GM18508 (cell line): ENCODE measurements at regions not wholly inside any gene's neighbourhood (a gene's known extent, or its start where the extent isn't known, plus 50 kb on each side); places are given as distances from the start of the nearest gene placed in this dataset.
"Not testable (repeated sequence)": the region's sequence is repeated elsewhere in the genome, so short reads cannot be mapped to it uniquely, and the experiment has no call there.

ENCODE experiments used
- ATAC-seq: cut with Tn5 transposase; IDR thresholded peaks from one replicate; pipeline ENCODE4 v1.9.1; 2021; ENCODE audit warnings: moderate number of reproducible peaks; ENCODE audit not compliant: insufficient read depth, unreplicated experiment

DNA sequence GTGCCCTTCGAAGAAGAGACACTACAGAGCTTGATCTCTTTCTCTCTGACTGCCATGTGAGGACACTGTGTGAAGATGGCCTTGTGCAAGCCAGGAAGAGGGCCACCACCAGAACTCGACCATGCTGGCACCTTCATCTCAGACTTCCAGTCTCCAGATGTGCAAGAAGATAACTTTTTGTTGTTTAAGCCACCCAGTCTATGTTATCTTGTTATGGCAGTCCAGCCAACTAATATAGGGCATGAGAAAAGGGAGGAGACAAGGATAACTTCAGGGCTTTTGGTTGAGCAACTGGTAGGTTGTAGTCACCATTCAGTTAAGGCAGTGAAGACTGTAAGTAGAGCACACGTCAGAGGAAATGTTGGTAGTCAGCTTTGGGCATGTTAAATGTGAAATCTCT lies 515.5 kb downstream of the CSNK1G3 start:
- no peak for ATAC-seq

DNA sequence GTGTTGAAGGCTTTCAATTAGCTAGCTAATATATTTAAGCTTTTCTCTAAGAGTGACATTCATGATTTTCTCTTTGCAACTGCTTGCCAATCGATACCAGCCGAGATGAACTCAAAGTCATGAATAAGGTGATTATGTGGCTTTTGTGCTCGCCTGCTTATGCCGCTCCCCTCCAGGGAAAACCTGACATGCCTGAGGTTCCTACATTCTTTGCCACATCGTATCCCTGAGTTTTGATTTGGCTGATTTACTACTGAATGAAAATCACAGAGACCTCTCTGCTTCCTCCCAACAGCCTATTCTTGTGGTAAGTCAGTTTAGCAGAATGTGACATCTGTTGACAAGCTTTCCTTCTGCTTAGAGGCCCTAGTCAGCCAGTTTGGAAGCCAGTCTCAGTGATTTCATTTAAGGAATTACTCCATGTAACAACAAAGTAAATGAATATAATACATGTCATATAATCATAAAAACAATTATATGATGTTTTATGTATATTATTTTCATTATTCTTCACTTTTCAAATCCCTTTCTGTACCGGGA lies 513.4 kb downstream of the CSNK1G3 start:
- no peak for ATAC-seq

DNA sequence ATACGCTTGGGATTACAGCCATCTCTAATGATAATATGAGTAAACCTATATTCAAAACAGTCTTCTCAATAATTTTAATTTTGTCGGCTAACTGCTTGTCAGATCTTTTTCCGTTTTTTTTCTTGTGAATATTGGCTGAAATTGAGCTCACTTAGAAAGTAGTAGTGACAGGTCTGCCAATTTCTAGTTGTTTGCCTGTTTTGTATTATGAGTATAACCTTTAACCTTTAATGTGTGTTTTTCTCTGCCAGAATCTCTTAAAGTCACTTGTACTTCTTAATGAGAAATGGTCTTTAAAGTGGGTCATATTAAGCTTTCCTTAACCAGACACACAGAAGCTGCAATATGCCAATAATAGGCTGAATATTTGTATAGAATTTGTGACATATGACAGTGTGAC lies 511.0 kb downstream of the CSNK1G3 start:
- no peak for ATAC-seq

DNA sequence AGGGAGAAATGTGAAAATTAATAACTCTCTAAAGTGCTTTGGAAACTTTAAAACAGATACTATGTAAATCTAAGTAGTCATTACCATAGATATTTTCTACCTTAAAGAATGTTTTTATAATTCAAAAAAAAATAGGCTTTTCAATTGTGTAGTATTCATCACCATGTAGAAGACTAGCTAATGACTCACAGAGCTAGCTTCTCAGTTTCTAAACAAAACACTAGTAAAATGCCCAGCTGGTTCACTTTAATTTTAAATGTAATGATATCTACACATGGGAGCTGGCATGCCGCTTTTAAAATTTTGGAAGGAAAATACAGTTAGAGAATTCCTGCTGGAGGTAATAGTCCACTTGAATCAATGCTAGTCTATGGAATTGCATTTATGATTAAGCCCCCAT lies 509.8 kb downstream of the CSNK1G3 start:
- no peak for ATAC-seq

DNA sequence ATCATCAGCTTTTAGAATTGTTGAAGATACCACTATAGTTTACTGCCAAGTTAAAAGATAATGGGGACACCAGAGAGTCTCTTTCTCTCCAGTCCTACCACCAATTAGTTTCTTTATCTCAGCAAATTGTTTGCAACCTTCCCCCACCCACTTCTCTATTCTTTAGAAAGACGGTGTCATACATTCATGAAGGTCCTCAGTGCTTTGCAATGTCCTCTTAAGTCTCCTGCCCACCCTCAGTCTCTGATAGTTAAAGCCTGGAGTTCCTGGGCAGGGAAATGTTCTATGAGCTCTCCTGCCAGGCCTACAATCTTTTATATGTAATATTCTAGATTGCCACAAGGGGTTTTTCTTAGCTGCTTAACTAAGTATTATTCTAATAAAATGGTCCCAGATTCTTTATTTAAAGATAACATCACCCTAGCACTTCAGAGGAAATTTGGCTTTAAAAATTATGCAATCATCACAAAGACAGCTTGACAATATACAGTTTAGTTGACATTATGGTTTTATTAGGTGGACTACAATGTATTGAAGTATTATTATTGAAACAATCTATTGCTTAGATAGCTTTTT lies 509.2 kb downstream of the CSNK1G3 start:
- no peak for ATAC-seq

DNA sequence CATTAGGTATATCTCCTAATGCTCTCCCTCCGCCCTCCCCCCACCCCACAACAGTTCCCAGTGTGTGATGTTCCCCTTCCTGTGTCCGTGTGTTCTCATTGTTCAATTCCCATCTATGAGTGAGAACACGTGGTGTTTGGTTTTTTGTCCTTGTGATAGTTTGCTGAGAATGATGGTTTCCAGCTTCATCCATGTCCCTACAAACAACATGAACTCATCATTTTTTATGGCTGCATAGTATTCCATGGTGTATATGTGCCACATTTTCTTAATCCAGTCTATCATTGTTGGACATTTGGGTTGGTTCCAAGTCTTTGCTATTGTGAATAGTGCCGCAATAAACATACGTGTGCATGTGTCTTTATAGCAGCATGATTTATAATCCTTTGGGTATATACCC lies 505.3 kb downstream of the CSNK1G3 start:
- not testable (repeated sequence) for ATAC-seq

DNA sequence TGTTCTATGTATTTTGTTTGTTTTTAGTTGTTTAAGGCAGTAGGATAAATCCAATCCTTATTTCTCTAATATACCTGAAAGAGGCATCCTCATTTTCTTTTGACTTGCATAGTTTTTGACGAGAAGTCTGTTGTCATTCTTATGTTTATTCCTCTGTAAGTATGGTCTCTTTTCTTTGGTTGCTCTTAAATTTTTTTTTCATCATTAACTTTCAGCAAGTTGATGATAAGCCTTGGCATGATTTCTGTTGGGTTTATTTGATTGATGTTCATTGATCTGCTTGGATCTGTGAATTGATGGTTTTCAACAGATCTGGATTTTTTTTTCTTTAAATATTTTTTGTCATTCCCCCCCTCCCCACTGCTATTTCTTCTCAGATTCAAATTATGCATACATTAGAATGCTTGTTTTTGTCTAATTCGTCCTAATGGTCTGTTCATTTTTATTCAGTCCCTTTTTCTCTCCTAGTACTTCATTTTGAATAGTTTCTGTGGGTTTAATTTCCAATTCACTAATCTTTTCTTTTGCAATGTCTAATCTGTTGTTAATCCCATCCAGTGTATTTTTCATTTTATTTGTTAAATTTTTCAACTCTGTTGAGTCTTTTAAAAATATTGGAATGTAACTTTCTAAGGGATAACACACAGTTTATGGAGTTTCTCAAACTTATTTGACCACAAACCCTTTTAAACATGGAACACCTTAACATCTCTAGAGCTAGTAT lies 495.9 kb downstream of the CSNK1G3 start:
- ATAC-seq: no peak

DNA sequence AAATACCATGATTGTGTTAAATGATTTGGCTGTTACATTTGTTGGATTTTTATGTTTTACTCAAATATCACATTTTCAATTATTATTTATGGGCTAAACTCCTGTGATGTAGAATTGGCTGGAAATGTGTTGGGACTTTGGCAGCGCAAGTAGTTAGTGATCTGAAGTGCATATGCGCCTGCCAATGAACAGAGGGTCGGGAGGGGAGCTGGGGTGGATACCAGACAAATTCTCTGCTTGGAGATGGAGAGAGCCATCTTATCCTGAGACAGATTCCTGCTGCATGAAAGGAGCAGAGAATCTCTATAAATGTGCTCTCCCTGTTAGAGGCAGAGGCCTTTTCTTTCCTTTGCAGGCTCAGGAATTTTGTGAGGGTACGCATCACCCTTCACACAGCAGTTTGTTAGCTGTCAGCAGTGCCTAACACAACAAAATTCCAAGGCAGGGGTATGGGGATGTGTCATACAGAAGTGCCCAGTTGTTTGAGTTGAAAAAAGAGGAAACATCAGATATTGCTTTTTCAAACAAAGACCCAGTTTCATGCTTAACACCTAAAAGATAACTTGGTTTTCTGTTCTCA lies 489.1 kb downstream of the CSNK1G3 start:
- no peak for ATAC-seq

DNA sequence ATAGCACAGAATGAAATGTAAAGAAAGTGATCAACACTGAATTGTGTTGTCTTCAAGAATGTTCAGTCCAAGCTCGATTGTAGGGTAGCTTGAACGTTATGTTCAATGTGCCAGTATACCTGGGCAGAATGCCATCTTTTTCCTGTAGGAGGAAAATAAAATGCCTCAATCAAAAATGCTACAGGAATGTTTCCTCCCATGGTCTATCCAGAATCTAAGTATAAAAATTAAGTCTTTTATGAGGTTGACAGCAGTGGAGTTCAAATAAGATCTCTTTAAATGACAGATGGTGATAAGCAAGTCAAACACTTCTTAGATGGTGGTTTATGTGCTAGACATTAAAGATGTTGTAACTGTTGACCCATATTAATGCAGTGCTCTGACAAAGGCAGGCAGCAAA lies 488.6 kb downstream of the CSNK1G3 start:
- ATAC-seq: no peak

DNA sequence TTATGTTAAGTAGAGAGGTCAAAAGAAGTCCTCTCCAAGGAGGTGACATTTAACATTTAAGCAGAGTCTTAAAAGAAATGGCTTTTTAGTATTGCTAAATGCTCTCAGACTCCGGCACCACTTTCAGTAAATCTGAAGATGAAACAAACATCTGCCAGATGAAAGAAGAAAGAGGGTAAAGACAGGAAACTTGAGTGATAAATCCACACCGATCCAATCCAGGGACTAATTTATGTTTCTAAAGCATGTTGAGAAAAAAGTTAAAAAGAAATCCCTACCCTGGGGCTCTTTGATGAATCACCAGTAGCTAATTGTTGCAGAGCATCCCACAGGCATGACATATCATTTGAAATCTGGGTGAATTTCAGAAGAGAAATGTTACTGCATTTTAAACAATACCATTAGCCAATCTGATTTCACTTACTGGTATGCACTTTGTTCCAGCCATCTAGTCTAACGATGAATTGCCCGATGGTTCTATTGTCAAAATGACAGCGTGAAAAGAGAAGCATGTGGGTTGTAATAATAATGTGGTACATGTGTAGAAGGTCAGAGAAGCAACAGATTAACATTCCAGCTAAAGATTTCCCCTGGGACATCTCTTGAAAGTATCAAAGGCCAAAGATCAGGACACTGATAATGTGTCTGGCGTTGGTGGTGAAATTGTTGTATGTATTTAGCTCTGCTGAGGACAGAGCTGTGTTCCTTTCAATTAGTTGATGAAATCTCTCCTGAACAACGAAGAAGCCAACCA lies 485.7 kb downstream of the CSNK1G3 start:
- no peak for ATAC-seq

DNA sequence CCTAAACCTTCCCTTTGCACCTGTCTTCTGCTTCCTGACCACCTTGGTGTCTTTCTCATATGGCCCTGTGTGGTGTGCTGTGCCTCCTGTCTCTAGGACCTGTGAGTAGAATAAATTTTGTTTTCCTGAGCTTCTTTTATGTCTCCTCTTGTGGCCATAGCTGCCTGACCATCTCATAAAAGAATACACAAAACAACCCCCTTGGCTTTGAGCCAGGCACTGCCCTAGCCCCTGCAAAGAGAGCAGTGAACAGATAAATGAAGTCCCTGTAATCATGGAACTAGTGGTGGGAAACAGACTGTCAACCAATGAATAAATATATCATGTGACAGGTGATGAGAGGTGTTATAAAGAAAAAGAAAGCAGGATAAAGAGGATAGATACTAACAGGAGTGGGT lies 485.1 kb downstream of the CSNK1G3 start:
- ATAC-seq: no peak

DNA sequence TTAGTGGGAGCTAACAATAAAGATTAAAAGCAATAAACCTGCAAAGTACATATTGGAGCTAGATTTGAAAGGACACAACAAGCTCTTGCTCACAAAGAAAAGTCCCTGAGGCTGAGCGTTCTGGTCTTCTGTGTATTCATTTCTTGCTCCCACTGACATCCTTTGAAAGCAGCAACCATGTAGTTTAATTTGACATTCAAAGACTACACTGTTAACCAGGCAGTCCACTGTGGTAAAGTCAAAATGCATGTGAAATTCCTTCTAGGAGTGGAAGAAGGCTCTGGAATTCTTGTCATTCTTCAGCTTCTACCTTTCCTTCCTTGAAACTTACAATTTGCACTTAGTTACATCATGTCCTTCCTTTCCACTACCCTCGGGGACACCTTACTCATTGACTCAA lies 480.7 kb downstream of the CSNK1G3 start:
- ATAC-seq: no peak

DNA sequence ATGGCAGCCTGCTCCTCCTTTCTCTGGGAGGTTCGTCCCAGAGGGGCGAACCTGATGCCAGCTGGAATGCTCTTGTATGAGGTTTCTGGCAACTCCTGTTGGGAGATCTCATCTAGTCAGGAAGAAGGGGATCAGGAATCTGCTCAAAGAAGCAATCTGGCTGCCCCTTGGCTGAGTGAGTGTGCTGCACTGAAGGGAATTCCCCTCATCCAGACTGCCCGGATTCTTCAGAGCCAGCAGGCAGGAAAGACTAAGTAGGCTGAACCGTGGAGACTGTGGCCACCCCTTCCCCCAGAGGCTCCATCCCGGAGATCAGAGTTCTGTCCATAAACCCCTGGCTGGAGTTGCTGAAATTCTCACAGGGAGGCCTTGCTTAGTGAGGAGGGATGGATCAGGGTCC lies 476.0 kb downstream of the CSNK1G3 start:
- ATAC-seq: no peak

DNA sequence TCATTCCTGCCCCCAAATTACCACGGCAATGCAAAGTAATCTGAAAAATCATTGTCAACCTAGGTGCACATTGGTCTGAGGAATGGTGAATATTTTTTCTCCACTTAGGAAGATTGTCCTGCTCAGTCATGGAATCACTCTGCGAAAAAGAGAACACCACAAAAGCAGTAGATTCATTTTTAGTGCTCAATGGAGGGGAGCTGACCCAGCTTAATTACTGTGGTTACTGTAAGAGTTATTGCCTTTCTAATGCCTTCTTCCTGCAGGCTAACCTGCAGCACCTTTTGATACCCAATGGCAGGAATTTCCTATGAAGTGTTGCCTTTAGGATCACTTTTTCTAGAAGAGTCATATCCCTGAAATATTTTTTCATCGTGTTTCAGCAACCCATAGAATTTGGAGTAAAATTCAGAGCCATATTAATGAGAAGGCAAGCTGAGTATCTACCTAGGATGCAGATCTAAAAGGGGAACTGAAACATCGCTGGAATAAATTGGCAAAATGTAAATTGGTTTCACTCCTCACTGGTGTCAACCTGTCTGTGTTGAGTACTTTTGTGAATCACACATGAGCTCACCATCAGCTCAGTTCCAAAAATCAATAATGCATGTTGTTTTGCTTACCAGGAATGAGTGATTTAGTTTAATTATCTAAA lies 464.5 kb downstream of the CSNK1G3 start:
- ATAC-seq: peak; percentile 73

DNA sequence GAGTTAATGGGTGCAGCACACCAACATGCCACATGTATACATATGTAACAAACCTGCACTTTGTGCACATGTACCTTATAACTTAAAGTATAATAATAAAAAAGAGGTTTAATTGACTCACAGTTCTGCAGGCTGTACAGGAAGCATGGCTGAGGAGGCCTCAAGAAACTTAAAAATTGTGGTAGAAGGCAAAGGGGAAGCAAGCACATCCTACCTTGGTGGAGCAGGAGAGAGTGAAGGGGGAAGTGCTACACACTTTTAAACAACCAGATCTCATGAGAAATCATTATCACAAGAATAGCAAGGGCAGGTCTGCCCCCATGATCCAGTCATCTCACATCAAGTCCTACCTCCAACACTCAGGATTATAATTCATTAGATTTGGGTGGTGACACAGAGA lies 463.5 kb downstream of the CSNK1G3 start:
- ATAC-seq: not testable (repeated sequence)

DNA sequence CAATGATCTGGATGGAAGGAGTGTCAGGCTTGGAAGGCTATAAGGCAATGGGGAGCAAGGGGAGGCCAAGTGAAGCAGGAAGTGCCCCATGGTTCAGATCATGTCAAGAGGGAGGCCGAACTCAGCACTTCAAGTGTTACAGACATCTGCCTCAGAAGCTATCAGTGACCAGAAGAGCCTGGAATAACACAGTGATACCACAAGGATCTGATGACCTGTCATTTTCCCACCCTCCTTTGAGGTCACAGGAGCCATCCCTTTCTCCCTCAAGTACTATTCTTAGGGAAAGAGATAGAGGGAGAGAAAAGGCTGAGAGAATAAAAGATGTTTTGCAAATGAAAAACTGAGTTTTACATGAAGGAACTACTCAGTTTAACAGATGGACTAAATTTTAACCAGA lies 454.8 kb downstream of the CSNK1G3 start:
- ATAC-seq: no peak

DNA sequence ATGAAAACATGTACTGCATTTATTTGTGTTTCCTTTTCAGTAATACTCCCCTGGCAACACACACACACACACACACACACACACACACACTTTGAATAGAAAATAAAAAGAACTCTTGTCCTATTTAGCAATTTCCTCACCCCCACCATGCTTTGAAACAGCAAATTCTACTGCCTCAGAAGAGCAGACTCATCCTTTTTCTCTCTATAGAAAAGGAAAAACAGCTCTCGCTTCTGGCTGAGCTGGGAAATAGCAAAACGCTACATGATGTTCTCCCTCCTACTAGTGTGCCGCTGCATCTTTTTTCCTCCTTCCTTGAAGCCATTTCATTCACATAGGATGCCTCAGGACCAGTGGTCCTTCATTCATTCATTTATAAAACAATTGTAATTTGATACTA lies 453.6 kb downstream of the CSNK1G3 start:
- no peak for ATAC-seq

DNA sequence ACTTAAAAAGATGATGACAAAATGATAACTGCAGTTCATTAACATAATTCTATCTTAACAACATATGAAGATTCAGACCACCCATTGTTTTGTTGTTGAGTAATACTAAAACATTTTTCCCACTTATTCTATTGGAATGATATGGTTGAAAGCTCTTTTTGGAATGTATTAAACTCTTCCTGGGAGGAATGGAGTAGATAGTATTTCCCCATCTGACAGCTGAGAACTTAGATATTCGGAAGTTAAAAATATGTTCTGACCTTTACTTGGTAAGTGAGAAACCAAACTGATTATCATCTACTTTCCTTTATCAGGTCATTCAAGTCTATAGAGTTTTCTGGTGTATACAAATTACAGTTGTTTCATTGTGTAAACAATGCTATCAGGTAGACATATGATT lies 452.9 kb downstream of the CSNK1G3 start:
- no peak for ATAC-seq

DNA sequence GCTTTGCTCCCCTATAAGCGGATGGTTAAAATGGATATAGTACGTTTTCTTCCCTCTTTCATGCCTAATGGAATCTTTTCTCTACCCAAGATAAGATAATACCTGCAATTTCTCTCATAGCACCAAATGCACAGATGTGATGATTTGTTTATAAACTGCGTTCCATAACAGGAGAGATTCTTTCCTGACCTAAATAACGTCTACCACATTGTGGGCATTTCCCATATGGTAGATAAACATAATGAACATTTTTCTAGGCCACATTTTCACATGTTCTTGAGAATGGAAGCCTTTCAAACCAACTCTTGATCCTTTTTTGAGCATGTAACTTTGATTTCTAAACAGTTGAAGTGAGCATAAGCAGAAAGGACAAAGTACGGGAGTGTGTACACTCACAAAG lies 448.5 kb downstream of the CSNK1G3 start:
- no peak for ATAC-seq

DNA sequence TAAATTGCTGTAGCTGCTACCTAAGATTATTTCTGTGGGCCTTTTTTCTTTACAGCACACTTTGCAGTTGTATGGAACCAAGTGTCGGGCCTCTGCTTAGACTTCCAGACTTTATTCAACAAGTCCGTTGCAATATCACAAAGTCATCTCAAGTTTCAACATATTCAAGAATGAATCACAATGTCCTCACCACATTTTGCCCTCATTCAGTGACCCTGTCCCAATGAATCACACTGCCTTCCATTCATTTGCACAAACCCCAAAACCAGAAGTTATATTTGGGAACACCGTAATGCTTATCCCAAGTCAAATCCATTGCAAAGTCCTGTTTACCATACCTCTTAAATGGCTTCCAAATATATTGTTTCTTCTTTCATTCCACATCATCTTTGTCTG lies 439.6 kb downstream of the CSNK1G3 start:
- no peak for ATAC-seq
